K562 (cell line): ENCODE measurements at regions not wholly inside any gene's neighbourhood (a gene's known extent, or its start where the extent isn't known, plus 50 kb on each side); places are given as distances from the start of the nearest gene placed in this dataset.

Experiments used
- ATAC-seq: fragments of 200-7000 bp; cut with Tn5 transposase; 3 replicates; pipeline ENCODE4 v1.9.1; 2020; ENCODE audit warnings: moderate library complexity
- BruUV-seq: library from RNA; stranded (reverse); fragments of 400-500 nt; replicated peaks from 2 replicates; lab custom pipeline; 2021; lab: Mats Ljungman, UMichigan
- CTCF ChIA-PET: fragments of 300-600 bp; formaldehyde crosslinking; extraction: SDS; loops from one replicate; lab custom pipeline; 2021; ENCODE audit warnings: low intra/inter-chr PET ratio; lab: Yijun Ruan, JAX
- POLR2A ChIA-PET: fragments of 300-600, 350-650 bp; sonication (Branson Sonifier 250); formaldehyde crosslinking; extraction: SDS; loops from one replicate; lab custom pipeline; 2021; ENCODE audit warnings: antibody characterized with exemption, inconsistent platforms; lab: Yijun Ruan, JAX
- DNase-seq, 4 experiments: peaks; one replicate each; pipeline versions ENCODE4 v3.0.0 to v3.0.0-alpha.2; 2011 to 2018; ENCODE audit warnings: low spot score in 3 of 4, mixed read lengths in 3 of 4; ENCODE audit errors: extremely low read depth in 1 of 4
- FAIRE-seq: peaks from 2 replicates; lab custom pipeline; 2011; peaks lifted over from hg19 to GRCh38; lab: Jason Lieb, UNC
- H2AFZ ChIP-seq: 2 replicates; pipeline ENCODE4 v1.6.0; 2011; ENCODE audit warnings: low read depth, low read length, control low read depth, inconsistent platforms
- H3K27ac ChIP-seq: fragments of 200-600 bp; 3 replicates; pipeline ENCODE4 v1.8.0; 2011; ENCODE audit warnings: low read depth, mild to moderate bottlenecking, control low read depth, inconsistent platforms, low read length, moderate library complexity, mixed read lengths; ENCODE audit errors: extremely low read depth
- H3K27me3 ChIP-seq, 2 experiments: fragments of 300-600 bp in 1 of 2; 2 replicates in 1 of 2; 3 replicates in 1 of 2; pipeline versions ENCODE4 v1.6.0 to v1.8.0; 2011; ENCODE audit warnings: inconsistent platforms in 2 of 2, low read length in 2 of 2, mild to moderate bottlenecking in 1 of 2, mixed read lengths in 1 of 2, moderate library complexity in 1 of 2; ENCODE audit not compliant: control insufficient read depth in 2 of 2, insufficient read depth in 2 of 2
- H3K36me3 ChIP-seq: fragments of 300-600 bp; 3 replicates; pipeline ENCODE4 v1.8.0; 2011; ENCODE audit warnings: mild to moderate bottlenecking, low read length, inconsistent platforms; ENCODE audit not compliant: control insufficient read depth, insufficient read depth
- H3K4me1 ChIP-seq, 2 experiments: fragments of 200-600 bp in 1 of 2; replicated peaks in 1 of 2; 2 replicates in 1 of 2; 3 replicates in 1 of 2; pipeline versions ENCODE4 v1.5.1 to v1.8.0; 2011; ENCODE audit warnings: inconsistent platforms in 2 of 2, low read length in 2 of 2, mild to moderate bottlenecking in 1 of 2, mixed read lengths in 1 of 2, moderate library complexity in 1 of 2; ENCODE audit not compliant: control insufficient read depth in 2 of 2, insufficient read depth in 2 of 2
- H3K4me2 ChIP-seq: 2 replicates; pipeline ENCODE4 v1.6.1; 2011; ENCODE audit warnings: low read length, control low read depth, inconsistent platforms, mixed read lengths; ENCODE audit not compliant: insufficient read depth
- H3K4me3 ChIP-seq: fragments of 200-600 bp; sonication (generic), shearing (Covaris generic); 2 replicates; pipeline ENCODE4 v1.5.1; 2016; ENCODE audit warnings: control low read depth, inconsistent platforms
- H3K79me2 ChIP-seq: fragments of 200-600 bp; 3 replicates; pipeline ENCODE4 v1.8.0; 2011; ENCODE audit warnings: low read length, inconsistent platforms; ENCODE audit not compliant: control insufficient read depth, insufficient read depth
- H3K9ac ChIP-seq, 2 experiments: 2 replicates each; pipeline versions ENCODE4 v1.6.0 to v1.6.1; 2011; ENCODE audit warnings: low read depth in 2 of 2, low read length in 2 of 2, control low read depth in 1 of 2, inconsistent platforms in 1 of 2, mild to moderate bottlenecking in 1 of 2, mixed read lengths in 1 of 2; ENCODE audit not compliant: insufficient read depth in 1 of 2
- H3K9me1 ChIP-seq: one replicate; pipeline ENCODE4 v1.6.0; 2011; ENCODE audit warnings: inconsistent platforms, mild to moderate bottlenecking, low read length, moderate library complexity; ENCODE audit not compliant: control insufficient read depth, insufficient read depth
- H3K9me3 ChIP-seq: replicated peaks from 2 replicates; pipeline ENCODE4 v1.5.1; 2011; ENCODE audit warnings: low read depth, low read length, inconsistent platforms; ENCODE audit not compliant: control insufficient read depth, insufficient read depth
- H4K20me1 ChIP-seq: replicated peaks from 2 replicates; pipeline ENCODE4 v1.6.1; 2011; ENCODE audit warnings: low read length, inconsistent platforms, mixed read lengths; ENCODE audit not compliant: control insufficient read depth, insufficient read depth
- ATF1 ChIP-seq, 2 experiments: fragments of 450-650 bp in 1 of 2; IDR thresholded peaks; 2 replicates each; pipeline ENCODE4 v1.6.1; 2016; ENCODE audit warnings: missing compliant biosample characterization in 1 of 2, missing genetic modification characterization in 1 of 2
- NR2C2 ChIP-seq, 2 experiments: fragments of 200-800 bp in 1 of 2; sonication (Bioruptor generic) in 1 of 2; sonication (generic) in 1 of 2; formaldehyde crosslinking in 1 of 2; IDR thresholded peaks; 2 replicates each; pipeline versions ENCODE4 v1.6.1 to v1.8.0; 2016 to 2022; ENCODE audit warnings: mild to moderate bottlenecking in 1 of 2, missing compliant biosample characterization in 1 of 2, missing genetic modification characterization in 1 of 2, missing genetic modification reagents in 1 of 2
- THAP12 ChIP-seq: fragments of 250-450 bp; sonication (Bioruptor Pico); IDR thresholded peaks from 2 replicates; pipeline ENCODE4 v1.9.0; 2021; ENCODE audit warnings: mild to moderate bottlenecking, inconsistent platforms
- ZNF316 ChIP-seq: fragments of 450-650 bp; IDR thresholded peaks from 2 replicates; pipeline ENCODE4 v1.6.1; 2016
- WGBS: fragments of 100-300 bp; shearing (Covaris generic); methylation state at CpG from one replicate; pipeline ENCODE4 v1.1.6; 2016; ENCODE audit warnings: low coverage, mixed read lengths; ENCODE audit not compliant: insufficient coverage; ENCODE audit errors: missing lambda C conversion rate; 5-methylcytosine and 5-hydroxymethylcytosine counted together
- in situ Hi-C: fragments of 300-500 bp; cut with MboI; formaldehyde crosslinking; loops from 4 replicates; pipeline ENCODE4 v1.15.0; 2018; ENCODE audit warnings: inconsistent platforms, mixed read lengths
- intact Hi-C: fragments of 100-400 bp; cut with micrococcal nuclease; formaldehyde crosslinking; loops from 2 replicates; pipeline ENCODE4 v1.14.2; 2022

GRCh38 chr14:43215524-43215923, 1291.6 kb downstream of the FSCB start (continued):
- TF ChIP-seq THAP12 (CRISPR knock-in tag) (no peak), ATF1 (CRISPR knock-in tag; IDR thresholded peaks at IDR 0.05) (no peak), ATF1 (tag; IDR thresholded peaks at IDR 0.05) (no peak)

- CTCF ChIA-PET: no interaction called here
- no peak for TF ChIP-seq NR2C2 (CRISPR knock-in tag; IDR thresholded peaks at IDR 0.05)
- TF ChIP-seq NR2C2 (tag; IDR thresholded peaks at IDR 0.05): no peak
- peak; percentile 53 for TF ChIP-seq ZNF316
- H3K4me2 ChIP-seq: no peak overlapping the region
- H3K9me3 ChIP-seq: no peaks in the 10 kb centered on the region
- H3K4me3 ChIP-seq: no peak overlapping the region
- in situ Hi-C loops (no loop called here), intact Hi-C loops (no loop called here)
- no peaks in the 10 kb centered on the region for H3K36me3 ChIP-seq
- no peak overlapping the region for H3K9ac ChIP-seq
- ATAC-seq (no peak), FAIRE-seq (no peak), DNase-seq (no peak)
- WGBS: 0% methylated on average over 1 of the region's 2 CpGs
- H3K9me1 ChIP-seq: no peaks in the 10 kb centered on the region
- POLR2A ChIA-PET: no interaction called here
- H3K27me3 ChIP-seq: no peaks in the 10 kb centered on the region
- no peaks in the 10 kb centered on the region for H4K20me1 ChIP-seq
- BruUV-seq: no TSS peak
- no peak overlapping the region for H3K27ac ChIP-seq
- no peak overlapping the region for H2AFZ ChIP-seq
- H3K79me2 ChIP-seq: no peaks in the 10 kb centered on the region
- no peaks in the 10 kb centered on the region for H3K4me1 ChIP-seq
These were observed 1299.9 kb downstream of the FSCB start for GRCh38 chr14:43207189-43207588.
